H9 (cell line): ENCODE measurements at regions not wholly inside any gene's neighbourhood (a gene's known extent, or its start where the extent isn't known, plus 50 kb on each side); places are given as distances from the start of the nearest gene placed in this dataset.

ENCODE experiments used
- DNase-seq: peaks from one replicate; pipeline ENCODE4 v3.0.0-alpha.2; 2017
- H2AFZ ChIP-seq: one replicate; pipeline ENCODE4 v1.6.1; 2013; ENCODE audit warnings: mild to moderate bottlenecking, low read length, control low read depth, moderate library complexity
- H2AK5ac ChIP-seq: 2 replicates; pipeline ENCODE4 v1.6.1; 2013; ENCODE audit warnings: low read length, control low read depth, mixed read lengths; ENCODE audit not compliant: insufficient read length
- H2BK120ac ChIP-seq: one replicate; pipeline ENCODE4 v1.6.1; 2013; ENCODE audit warnings: low read depth, mild to moderate bottlenecking, low read length, control low read depth, inconsistent platforms; ENCODE audit not compliant: poor library complexity, severe bottlenecking
- H2BK12ac ChIP-seq: 2 replicates; pipeline ENCODE4 v1.6.1; 2013; ENCODE audit warnings: low read length, control low read depth, mixed read lengths, low read depth; ENCODE audit not compliant: insufficient read length
- H2BK15ac ChIP-seq: 2 replicates; pipeline ENCODE4 v1.6.1; 2013; ENCODE audit warnings: low read depth, low read length, control low read depth
- H2BK20ac ChIP-seq: one replicate; pipeline ENCODE4 v1.6.1; 2013; ENCODE audit warnings: low read depth, mild to moderate bottlenecking, low read length, control low read depth, inconsistent platforms; ENCODE audit not compliant: poor library complexity, severe bottlenecking
- H2BK5ac ChIP-seq: 2 replicates; pipeline ENCODE4 v1.6.1; 2013; ENCODE audit warnings: low read length, control low read depth, mixed read lengths; ENCODE audit not compliant: insufficient read length
- H3K14ac ChIP-seq: 2 replicates; pipeline ENCODE4 v1.6.1; 2013; ENCODE audit warnings: low read length, control low read depth; ENCODE audit not compliant: insufficient read depth
- H3K18ac ChIP-seq: 2 replicates; pipeline ENCODE4 v1.6.1; 2013; ENCODE audit warnings: low read depth, mild to moderate bottlenecking, mixed read lengths, low read length, control low read depth; ENCODE audit not compliant: insufficient read length
- H3K23ac ChIP-seq: 2 replicates; pipeline ENCODE4 v1.6.1; 2013; ENCODE audit warnings: low read length, control low read depth, mixed read lengths, low read depth; ENCODE audit not compliant: insufficient read length
- H3K23me2 ChIP-seq: 2 replicates; pipeline ENCODE4 v1.6.1; 2013; ENCODE audit warnings: low read depth, mild to moderate bottlenecking, mixed read lengths, low read length, control low read depth; ENCODE audit not compliant: insufficient read length, poor library complexity, severe bottlenecking
- H3K27ac ChIP-seq: 2 replicates; pipeline ENCODE4 v1.5.1; 2013; ENCODE audit warnings: low read length, control low read depth, mixed read lengths, low read depth; ENCODE audit not compliant: insufficient read length
- H3K27me3 ChIP-seq: 2 replicates; pipeline ENCODE4 v1.6.1; 2013; ENCODE audit warnings: low read length, control low read depth, inconsistent platforms; ENCODE audit not compliant: insufficient read depth
- H3K4ac ChIP-seq: 2 replicates; pipeline ENCODE4 v1.6.1; 2013; ENCODE audit warnings: low read depth, mild to moderate bottlenecking, control low read depth, inconsistent platforms, low read length, moderate library complexity
- H3K4me1 ChIP-seq: 2 replicates; pipeline ENCODE4 v1.6.1; 2013; ENCODE audit warnings: low read length, control low read depth, inconsistent platforms; ENCODE audit not compliant: insufficient read depth
- H3K4me2 ChIP-seq: 2 replicates; pipeline ENCODE4 v1.6.1; 2013; ENCODE audit warnings: low read length, control low read depth, mixed read lengths; ENCODE audit not compliant: insufficient read length, insufficient read depth
- H3K56ac ChIP-seq: 2 replicates; pipeline ENCODE4 v1.6.1; 2013; ENCODE audit warnings: low read depth, mild to moderate bottlenecking, mixed read lengths, low read length, control low read depth; ENCODE audit not compliant: insufficient read length
- H3K79me1 ChIP-seq: 2 replicates; pipeline ENCODE4 v1.6.1; 2013; ENCODE audit warnings: low read depth, mild to moderate bottlenecking, moderate library complexity, low read length, control low read depth, inconsistent platforms; ENCODE audit not compliant: insufficient read depth, poor library complexity, severe bottlenecking
- H3K79me2 ChIP-seq: 2 replicates; pipeline ENCODE4 v1.6.1; 2013; ENCODE audit warnings: low read length, control low read depth, inconsistent platforms; ENCODE audit not compliant: insufficient read depth
- H3K9ac ChIP-seq: 2 replicates; pipeline ENCODE4 v1.6.1; 2013; ENCODE audit warnings: low read length, control low read depth, mixed read lengths; ENCODE audit not compliant: insufficient read length; ENCODE audit errors: extremely low read depth
- H3K9me3 ChIP-seq: one replicate; pipeline ENCODE4 v1.6.1; 2013; ENCODE audit warnings: low read depth, low read length, inconsistent platforms; ENCODE audit not compliant: control insufficient read depth
- H3T11ph ChIP-seq: one replicate; pipeline ENCODE4 v1.6.1; 2013; ENCODE audit warnings: mild to moderate bottlenecking, low read length, control low read depth, inconsistent platforms
- H4K20me1 ChIP-seq: one replicate; pipeline ENCODE4 v1.6.1; 2013; ENCODE audit not compliant: control insufficient read depth, insufficient read length, insufficient read depth
- H4K5ac ChIP-seq: 2 replicates; pipeline ENCODE4 v1.6.1; 2013; ENCODE audit warnings: low read depth, mild to moderate bottlenecking, mixed read lengths, low read length, control low read depth; ENCODE audit not compliant: insufficient read length
- H4K8ac ChIP-seq: replicated peaks from 2 replicates; pipeline ENCODE4 v1.6.1; 2013; ENCODE audit warnings: low read length, control low read depth, mixed read lengths, low read depth; ENCODE audit not compliant: insufficient read length
- H4K91ac ChIP-seq: 2 replicates; pipeline ENCODE4 v1.6.1; 2013; ENCODE audit warnings: low read depth, mild to moderate bottlenecking, moderate library complexity, mixed read lengths, low read length, control low read depth; ENCODE audit not compliant: insufficient read length
- H3K27ac Mint-ChIP-seq, 3 experiments: 2 replicates in 2 of 3; 3 replicates in 1 of 3; pipeline ENCODE4 v1.8.0; 2020 to 2021; ENCODE audit warnings: mixed read lengths in 3 of 3, mild to moderate bottlenecking in 1 of 3, moderate library complexity in 1 of 3
- H3K27me3 Mint-ChIP-seq: 2 replicates; pipeline ENCODE4 v1.8.0; 2021; ENCODE audit warnings: low read depth, mild to moderate bottlenecking, moderate library complexity, mixed read lengths
- H3K36me3 Mint-ChIP-seq, 3 experiments: 2 replicates in 2 of 3; 3 replicates in 1 of 3; pipeline ENCODE4 v1.8.0; 2020 to 2021; ENCODE audit warnings: low read depth in 3 of 3, mixed read lengths in 3 of 3; ENCODE audit not compliant: insufficient read depth in 1 of 3
- H3K4me1 Mint-ChIP-seq, 2 experiments: 2 replicates each; pipeline ENCODE4 v1.8.0; 2020; ENCODE audit warnings: mixed read lengths in 2 of 2
- H3K4me3 Mint-ChIP-seq, 2 experiments: 2 replicates in 1 of 2; 3 replicates in 1 of 2; pipeline ENCODE4 v1.8.0; 2020 to 2021; ENCODE audit warnings: mild to moderate bottlenecking in 2 of 2, mixed read lengths in 2 of 2, moderate library complexity in 1 of 2
- H3K9me3 Mint-ChIP-seq, 2 experiments: 2 replicates in 1 of 2; 3 replicates in 1 of 2; pipeline ENCODE4 v1.8.0; 2020; ENCODE audit warnings: mild to moderate bottlenecking in 2 of 2, mixed read lengths in 2 of 2, moderate library complexity in 1 of 2
- CTCF ChIP-seq: fragments of 200-600 bp; sonication (generic); conservative IDR thresholded peaks from 3 replicates; pipeline ENCODE4 v1.8.0; 2021; ENCODE audit warnings: antibody characterized with exemption, mild to moderate bottlenecking
- WGBS: extraction: QIAGEN DNeasy Blood & Tissue Kit; methylation state at CpG from one replicate; pipeline ENCODE4 v1.1.7; 2013; ENCODE audit warnings: missing lambda C conversion rate, low lambda C conversion rate, mixed read lengths; ENCODE audit not compliant: insufficient read length; ENCODE audit errors: extremely low coverage; 5-methylcytosine and 5-hydroxymethylcytosine counted together

GRCh38 chr4:24279911-24280375 is 304.4 kb downstream of the DHX15 start:
- no peak overlapping the region for H2BK5ac ChIP-seq
- no peak for DNase-seq

More at GRCh38 chr4:24279911-24280375, 304.4 kb downstream of the DHX15 start:
- no peak overlapping the region for H3K4me2 ChIP-seq
- no peak overlapping the region for H2AK5ac ChIP-seq
- no CpG with 5 or more reads among the region's 9 CpGs for WGBS
- no peaks in the 10 kb centered on the region; a peak in 1 of 5 replicates for H3K9me3 Mint-ChIP-seq
- no peak overlapping the region for H2BK20ac ChIP-seq
- H4K8ac ChIP-seq = no peak overlapping the region
- H3K79me2 ChIP-seq = no peaks in the 10 kb centered on the region
- no peak overlapping the region for H3K4ac ChIP-seq
- TF ChIP-seq CTCF = no peak
- H3K14ac ChIP-seq = no peak overlapping the region
- H3K56ac ChIP-seq = no peak overlapping the region
- no peaks in the 10 kb centered on the region for H3K27me3 ChIP-seq
- no peak overlapping the region for H2BK12ac ChIP-seq
- no peak overlapping the region for H3T11ph ChIP-seq
- no peak overlapping the region for H3K18ac ChIP-seq
- no peak overlapping the region for H2BK120ac ChIP-seq
- no peak overlapping the region; a peak in 1 of 7 replicates for H3K27ac Mint-ChIP-seq
- H3K36me3 Mint-ChIP-seq = no peaks in the 10 kb centered on the region
- no peaks in the 10 kb centered on the region for H4K20me1 ChIP-seq
- H3K4me1 Mint-ChIP-seq = peaks cover 13 to 15% of the 10 kb centered on the region in 2 experiments
- peaks cover 2% of the 10 kb centered on the region; the same call in 1 of the 2 replicates for H3K27me3 Mint-ChIP-seq
- peaks cover 3% of the 10 kb centered on the region for H3K4me1 ChIP-seq
- no peaks in the 10 kb centered on the region for H3K23me2 ChIP-seq
- H4K91ac ChIP-seq = no peak overlapping the region
- no peaks in the 10 kb centered on the region for H3K79me1 ChIP-seq
- no peak overlapping the region for H3K23ac ChIP-seq
- H4K5ac ChIP-seq = no peak overlapping the region
- H3K4me3 Mint-ChIP-seq = no peak overlapping the region
- no peak overlapping the region for H3K9ac ChIP-seq
- no peak overlapping the region for H2BK15ac ChIP-seq
- no peaks in the 10 kb centered on the region for H3K9me3 ChIP-seq
- H3K27ac ChIP-seq = no peak overlapping the region
- no peak overlapping the region for H2AFZ ChIP-seq
